ENCODE measurements at regions not wholly inside any gene's neighbourhood (a gene's known extent, or its start where the extent isn't known, plus 50 kb on each side); places are given as distances from the start of the nearest gene placed in this dataset.
"Not testable (repeated sequence)": the region's sequence is repeated elsewhere in the genome, so short reads cannot be mapped to it uniquely, and the experiment has no call there.

DNA sequence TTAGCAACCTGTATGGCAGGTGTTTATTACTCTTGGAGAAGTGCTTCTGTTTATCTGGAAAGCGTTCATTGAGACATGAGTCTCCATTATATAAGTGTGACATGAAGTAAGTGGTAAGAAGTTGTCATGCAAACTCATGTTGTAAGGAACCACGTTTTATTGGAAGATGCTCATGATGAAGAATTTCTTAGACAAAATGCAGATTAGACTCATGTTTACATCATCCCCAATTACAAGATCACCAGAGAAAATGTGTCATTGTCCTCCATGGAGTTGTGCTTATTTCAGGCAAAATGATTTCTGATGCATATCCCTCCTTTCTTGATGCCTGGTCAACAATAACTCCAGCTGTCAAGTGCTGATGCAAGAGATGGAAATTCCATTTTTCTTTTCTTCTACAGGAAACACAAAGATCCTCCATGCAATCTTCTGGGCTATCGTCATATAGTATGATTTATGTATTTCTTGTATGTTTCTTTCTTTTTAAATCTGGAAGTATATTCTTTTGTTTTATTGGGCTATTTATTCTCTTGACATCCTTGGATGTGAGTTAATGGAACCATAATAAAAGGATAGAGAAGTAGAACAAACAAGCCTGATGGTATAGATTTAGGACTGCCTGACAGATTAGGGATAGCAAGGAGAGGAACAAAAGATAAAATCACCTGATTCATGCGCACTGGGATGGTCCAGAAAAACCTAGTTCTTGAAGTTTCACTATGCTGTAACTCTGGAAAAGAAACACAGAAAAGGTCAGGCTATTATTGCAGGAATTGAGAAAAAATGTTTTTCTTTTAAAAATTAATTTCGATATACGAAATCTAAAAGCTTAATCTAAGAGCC, 50.7 kb upstream of the DIAPH3 start:
- no peak for ATAC-seq (replicated peaks in 1 of 2)
- peaks cover 49% of the 10 kb centered on the region for H3K27me3 Mint-ChIP-seq (ENCODE audit: low read depth)
- DNase-seq = no peak
- H3K36me3 Mint-ChIP-seq (ENCODE audit: insufficient read depth in 2 of 2) = no peaks in the 10 kb centered on the region
- H3K4me1 Mint-ChIP-seq (ENCODE audit: low read depth) = no peaks in the 10 kb centered on the region
- no peaks in the 10 kb centered on the region for H3K9me3 Mint-ChIP-seq
- H3K27ac Mint-ChIP-seq = no peak overlapping the region
- no peak overlapping the region for H3K4me3 Mint-ChIP-seq

DNA sequence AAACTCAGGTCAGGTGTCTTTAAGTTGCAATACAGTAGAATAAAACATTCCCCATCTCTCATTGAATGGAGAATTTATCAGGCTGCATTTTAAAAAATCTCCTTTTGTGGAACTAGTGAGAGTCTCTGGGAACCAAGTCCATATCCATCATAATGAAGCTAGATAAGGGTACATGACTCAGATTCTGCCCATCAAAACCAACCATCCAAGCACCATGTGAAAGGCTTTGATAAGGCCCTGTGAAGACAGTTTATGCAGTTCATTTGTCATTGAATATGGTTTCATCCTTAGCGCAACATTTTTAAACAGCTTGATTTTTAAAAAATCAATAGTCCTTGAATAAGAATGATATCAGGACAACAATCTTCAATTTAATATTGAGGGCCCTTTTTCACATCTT, 56.3 kb upstream of the DIAPH3 start:
- Mint-ChIP-seq H3K36me3 (ENCODE audit: insufficient read depth in 2 of 2) (no peaks in the 10 kb centered on the region), H3K27ac (no peak overlapping the region), H3K4me3 (no peak overlapping the region), H3K4me1 (ENCODE audit: low read depth) (no peaks in the 10 kb centered on the region), H3K27me3 (ENCODE audit: low read depth) (peaks cover 31% of the 10 kb centered on the region), H3K9me3 (no peaks in the 10 kb centered on the region)
- DNase-seq (no peak), ATAC-seq (replicated peaks in 1 of 2) (no peak)

DNA sequence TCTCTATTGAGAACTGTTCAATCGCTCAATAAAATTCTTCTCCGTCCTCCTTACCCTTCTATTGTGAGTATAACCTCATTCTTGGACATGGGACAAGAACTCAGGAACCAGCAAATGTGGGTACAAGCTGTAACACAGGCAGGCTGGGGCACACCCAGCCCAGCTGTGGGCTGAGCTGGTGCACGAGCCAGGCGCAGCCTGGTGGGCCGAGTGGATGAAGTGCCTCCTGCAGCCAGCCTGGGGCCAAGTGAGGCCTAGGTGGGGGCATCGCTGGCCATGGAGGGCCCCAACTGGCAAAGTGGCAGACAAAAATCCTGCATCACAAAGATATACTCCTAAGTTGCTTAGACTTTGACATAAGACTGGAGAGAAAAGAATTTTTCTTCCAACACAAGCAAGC, 57.9 kb upstream of the DIAPH3 start:
- DNase-seq = no peak
- H3K4me1 Mint-ChIP-seq (ENCODE audit: low read depth) = no peaks in the 10 kb centered on the region
- no peak overlapping the region for H3K27ac Mint-ChIP-seq

GRCh38 chr13:60226507-60226906, 62.8 kb upstream of the DIAPH3 start:
- no peak overlapping the region for H3K4me3 Mint-ChIP-seq
- no peaks in the 10 kb centered on the region for H3K36me3 Mint-ChIP-seq (ENCODE audit: insufficient read depth in 2 of 2)
- no peak for ATAC-seq (replicated peaks in 1 of 2)
- H3K9me3 Mint-ChIP-seq = no peaks in the 10 kb centered on the region
- DNase-seq = no peak
- no peak overlapping the region for H3K27ac Mint-ChIP-seq
- H3K4me1 Mint-ChIP-seq (ENCODE audit: low read depth) = peaks cover 14% of the 10 kb centered on the region
- H3K27me3 Mint-ChIP-seq (ENCODE audit: low read depth) = peaks cover 27% of the 10 kb centered on the region

More for the DNA sequence above, 57.9 kb upstream of the DIAPH3 start:
- ATAC-seq (replicated peaks in 1 of 2) = no peak
- Mint-ChIP-seq H3K27me3 (ENCODE audit: low read depth) (peaks cover 22% of the 10 kb centered on the region), H3K9me3 (no peaks in the 10 kb centered on the region), H3K4me3 (no peak overlapping the region), H3K36me3 (ENCODE audit: insufficient read depth in 2 of 2) (no peaks in the 10 kb centered on the region)

- ATAC-seq (replicated peaks in 1 of 2) (no peak), DNase-seq (no peak)
- Mint-ChIP-seq H3K36me3 (ENCODE audit: insufficient read depth in 2 of 2) (no peaks in the 10 kb centered on the region), H3K4me3 (no peak overlapping the region), H3K27me3 (ENCODE audit: low read depth) (peaks cover 28% of the 10 kb centered on the region), H3K4me1 (ENCODE audit: low read depth) (peaks cover 14% of the 10 kb centered on the region), H3K27ac (no peak overlapping the region), H3K9me3 (no peaks in the 10 kb centered on the region)
Measured at GRCh38 chr13:60227158-60227557, 63.4 kb upstream of the DIAPH3 start.

DNA sequence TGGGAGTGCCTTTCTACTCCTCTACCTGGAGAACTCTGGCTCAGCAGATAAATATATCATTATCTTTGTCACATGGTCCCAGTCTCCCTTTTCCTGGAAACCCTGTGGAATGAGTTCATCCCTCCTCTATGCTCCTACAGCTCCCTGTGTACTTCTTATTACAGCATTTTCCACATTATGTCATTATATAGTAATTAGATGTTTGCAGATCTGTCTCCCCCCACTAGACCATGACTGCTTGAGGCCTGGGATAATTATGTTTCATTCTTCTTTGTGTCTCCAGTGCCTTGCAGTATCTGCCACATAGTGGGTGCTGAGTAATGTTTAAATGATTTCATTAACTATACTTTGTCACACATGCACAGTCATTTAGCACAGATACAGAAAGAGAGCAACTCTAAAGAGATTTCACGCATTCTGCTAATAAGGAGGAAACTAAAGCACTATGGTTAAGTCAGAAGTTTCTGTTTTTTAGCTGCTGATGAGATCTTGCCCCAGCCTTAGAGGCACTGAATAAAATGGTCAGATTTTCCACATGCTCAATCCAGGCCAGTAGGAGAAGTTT, 66.1 kb upstream of the DIAPH3 start:
- Mint-ChIP-seq H3K27me3 (ENCODE audit: low read depth) (peaks cover 28% of the 10 kb centered on the region), H3K9me3 (no peaks in the 10 kb centered on the region), H3K4me1 (ENCODE audit: low read depth) (peaks cover 14% of the 10 kb centered on the region), H3K27ac (peak overlapping the region; percentile 55), H3K36me3 (ENCODE audit: insufficient read depth in 2 of 2) (no peaks in the 10 kb centered on the region), H3K4me3 (peak overlapping the region in 1 of 2 donors; percentile 55)
- ATAC-seq (replicated peaks in 1 of 2) (peak; percentile 66 to 77), DNase-seq (no peak)

GRCh38 chr13:60230593-60230992, 66.9 kb upstream of the DIAPH3 start:
- Mint-ChIP-seq H3K4me3 (peak overlapping the region in 1 of 2 donors; percentile 55), H3K9me3 (no peaks in the 10 kb centered on the region), H3K27ac (no peak overlapping the region), H3K27me3 (ENCODE audit: low read depth) (peaks cover 34% of the 10 kb centered on the region), H3K36me3 (ENCODE audit: insufficient read depth in 2 of 2) (no peaks in the 10 kb centered on the region), H3K4me1 (ENCODE audit: low read depth) (peaks cover 14% of the 10 kb centered on the region)
- no peak for DNase-seq
- ATAC-seq (replicated peaks in 1 of 2) = peak; percentile 78 to 81

GRCh38 chr13:60242043-60242595, 78.4 kb upstream of the DIAPH3 start:
- no peaks in the 10 kb centered on the region for H3K9me3 Mint-ChIP-seq
- H3K27me3 Mint-ChIP-seq (ENCODE audit: low read depth) = peaks cover 17% of the 10 kb centered on the region
- H3K4me3 Mint-ChIP-seq = no peak overlapping the region
- peaks cover 7% of the 10 kb centered on the region for H3K4me1 Mint-ChIP-seq (ENCODE audit: low read depth)
- no peak overlapping the region for H3K27ac Mint-ChIP-seq
- DNase-seq (no peak), ATAC-seq (replicated peaks in 1 of 2) (no peak)
- no peaks in the 10 kb centered on the region for H3K36me3 Mint-ChIP-seq (ENCODE audit: insufficient read depth in 2 of 2)

GRCh38 chr13:60244381-60244780, 80.7 kb upstream of the DIAPH3 start:
- DNase-seq (no peak), ATAC-seq (replicated peaks in 1 of 2) (no peak)
- peaks cover 7% of the 10 kb centered on the region for H3K4me1 Mint-ChIP-seq (ENCODE audit: low read depth)

DNA sequence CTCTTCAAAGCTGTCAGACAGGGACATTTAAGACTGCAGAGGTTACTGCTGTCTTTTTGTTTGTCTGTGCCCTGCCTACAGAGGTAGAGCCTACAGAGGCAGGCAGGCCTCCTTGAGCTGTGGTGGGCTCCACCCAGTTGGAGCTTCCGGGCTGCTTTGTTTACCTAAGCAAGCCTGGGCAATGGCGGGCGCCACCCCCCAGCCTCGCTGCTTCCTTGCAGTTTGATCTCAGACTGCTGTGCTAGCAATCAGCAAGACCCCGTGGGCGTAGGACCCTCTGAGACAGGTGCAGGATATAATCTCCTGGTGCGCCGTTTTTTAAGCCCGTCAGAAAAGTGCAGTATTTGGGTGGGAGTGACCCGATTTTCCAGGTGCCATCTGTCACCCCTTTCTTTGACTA, 87.7 kb upstream of the DIAPH3 start:
- not testable (repeated sequence) for DNase-seq; H3K36me3 Mint-ChIP-seq (ENCODE audit: insufficient read depth in 2 of 2); H3K4me3 Mint-ChIP-seq; H3K27ac Mint-ChIP-seq; H3K27me3 Mint-ChIP-seq (ENCODE audit: low read depth); H3K4me1 Mint-ChIP-seq (ENCODE audit: low read depth); ATAC-seq (replicated peaks in 1 of 2)
- H3K9me3 Mint-ChIP-seq = peaks cover 5 to 12% of the 10 kb centered on the region in 2 donors

More at GRCh38 chr13:60244381-60244780, 80.7 kb upstream of the DIAPH3 start:
- Mint-ChIP-seq H3K9me3 (peaks cover 2 to 3% of the 10 kb centered on the region in 2 donors), H3K27me3 (ENCODE audit: low read depth) (peaks cover 15% of the 10 kb centered on the region), H3K4me3 (no peak overlapping the region), H3K27ac (peak overlapping the region; percentile 36), H3K36me3 (ENCODE audit: insufficient read depth in 2 of 2) (no peaks in the 10 kb centered on the region)

- Mint-ChIP-seq H3K27ac (no peak overlapping the region), H3K4me3 (no peak overlapping the region), H3K9me3 (peaks cover 0 to 9% of the 10 kb centered on the region in 2 donors), H3K4me1 (ENCODE audit: low read depth) (peaks cover 8% of the 10 kb centered on the region), H3K36me3 (ENCODE audit: insufficient read depth in 2 of 2) (peaks cover 0 to 2% of the 10 kb centered on the region in 2 donors), H3K27me3 (ENCODE audit: low read depth) (peaks cover 17% of the 10 kb centered on the region)
- ATAC-seq (replicated peaks in 1 of 2) = no peak
- no peak for DNase-seq
Measured at GRCh38 chr13:60258349-60258748, 94.6 kb upstream of the DIAPH3 start.

DNA sequence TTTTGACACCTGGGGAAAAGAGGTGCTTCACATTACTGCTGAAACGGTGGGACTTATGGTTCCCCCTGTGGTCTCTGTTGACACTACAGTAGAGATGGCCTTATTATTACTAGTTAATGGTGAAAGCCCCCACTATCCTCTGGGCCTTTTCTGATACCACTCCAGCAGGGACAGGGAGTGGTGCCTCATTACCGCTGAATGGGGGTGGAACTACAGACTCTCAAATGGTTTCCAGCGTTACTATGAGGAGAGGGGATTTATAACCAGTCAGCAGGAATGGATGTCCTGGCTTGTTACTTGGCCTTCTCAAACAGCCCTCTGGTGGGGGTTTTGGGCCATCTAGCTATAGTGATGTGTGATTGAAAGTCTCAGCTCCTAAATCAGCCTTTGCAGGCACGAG, 96.7 kb upstream of the DIAPH3 start:
- Mint-ChIP-seq H3K27ac (no peak overlapping the region), H3K36me3 (ENCODE audit: insufficient read depth in 2 of 2) (peaks cover 0 to 2% of the 10 kb centered on the region in 2 donors), H3K9me3 (peaks cover 0 to 6% of the 10 kb centered on the region in 2 donors), H3K4me1 (ENCODE audit: low read depth) (peaks cover 5% of the 10 kb centered on the region), H3K4me3 (no peak overlapping the region), H3K27me3 (ENCODE audit: low read depth) (peaks cover 24% of the 10 kb centered on the region)
- DNase-seq (no peak), ATAC-seq (replicated peaks in 1 of 2) (no peak)

Data from activated T-cell treated with anti-CD3 and anti-CD28 coated beads, Interleukin-2, amount 50 U/mL, for 72 hours (primary cell).